ENCODE measurements at regions not wholly inside any gene's neighbourhood (a gene's known extent, or its start where the extent isn't known, plus 50 kb on each side); places are given as distances from the start of the nearest gene placed in this dataset.

GRCh38 chr13:71149046-71149445, 718.0 kb downstream of the DACH1 start:
- no peak for TF ChIP-seq CTCF (IDR thresholded peaks at IDR 0.05)
- TF ChIP-seq POLR2AphosphoS5 (IDR thresholded peaks at IDR 0.05), result no peak
- TF ChIP-seq POLR2A (IDR thresholded peaks at IDR 0.05), result no peak
